Adipocyte (in vitro differentiated cells): ENCODE measurements at regions not wholly inside any gene's neighbourhood (a gene's known extent, or its start where the extent isn't known, plus 50 kb on each side); places are given as distances from the start of the nearest gene placed in this dataset.
"Not testable (repeated sequence)": the region's sequence is repeated elsewhere in the genome, so short reads cannot be mapped to it uniquely, and the experiment has no call there.

ENCODE experiments used
- DNase-seq: peaks from one replicate; pipeline ENCODE4 v3.0.0-alpha.2; 2015; ENCODE audit warnings: low read depth
- H3K27me3 ChIP-seq: replicated peaks from 2 replicates; pipeline ENCODE4 v1.7.0; 2013; ENCODE audit warnings: mild to moderate bottlenecking, low read length, moderate library complexity; ENCODE audit not compliant: control insufficient read depth, insufficient read depth
- H3K36me3 ChIP-seq: 2 replicates; pipeline ENCODE4 v1.7.0; 2013; ENCODE audit warnings: low read length, mild to moderate bottlenecking, moderate library complexity; ENCODE audit not compliant: control insufficient read depth, insufficient read depth, severe bottlenecking
- H3K4me1 ChIP-seq: 2 replicates; pipeline ENCODE4 v1.7.0; 2013; ENCODE audit warnings: mild to moderate bottlenecking, low read length, moderate library complexity; ENCODE audit not compliant: control insufficient read depth, insufficient read depth
- H3K4me3 ChIP-seq: 2 replicates; pipeline ENCODE4 v1.7.0; 2013; ENCODE audit warnings: mild to moderate bottlenecking, low read length, moderate library complexity
- H3K9ac ChIP-seq: 2 replicates; pipeline ENCODE4 v1.7.0; 2013; ENCODE audit warnings: mild to moderate bottlenecking, low read length, moderate library complexity
- H3K9me3 ChIP-seq: 2 replicates; pipeline ENCODE4 v1.7.0; 2013; ENCODE audit warnings: mild to moderate bottlenecking, low read length, moderate library complexity; ENCODE audit not compliant: control insufficient read depth

- no peaks in the 10 kb centered on the region for H3K36me3 ChIP-seq
- H3K9me3 ChIP-seq, result no peaks in the 10 kb centered on the region
- no peaks in the 10 kb centered on the region for H3K4me1 ChIP-seq
- H3K4me3 ChIP-seq, result no peak overlapping the region
- DNase-seq, result peak; percentile 72
- H3K9ac ChIP-seq, result no peak overlapping the region
- no peaks in the 10 kb centered on the region for H3K27me3 ChIP-seq
Measured at GRCh38 chr12:58009405-58010195, 68.2 kb downstream of the ATP23 start.

GRCh38 chr12:58011676-58012075 lies 70.3 kb downstream of the ATP23 start:
- DNase-seq, result no peak
- no peaks in the 10 kb centered on the region for H3K36me3 ChIP-seq
- no peak overlapping the region for H3K9ac ChIP-seq
- no peaks in the 10 kb centered on the region for H3K4me1 ChIP-seq
- no peaks in the 10 kb centered on the region for H3K27me3 ChIP-seq
- H3K9me3 ChIP-seq, result no peaks in the 10 kb centered on the region
- H3K4me3 ChIP-seq, result no peak overlapping the region

GRCh38 chr12:58022379-58023020 lies 81.1 kb downstream of the ATP23 start:
- not testable (repeated sequence) for H3K4me3 ChIP-seq, H3K9me3 ChIP-seq, H3K36me3 ChIP-seq, DNase-seq, H3K9ac ChIP-seq, H3K27me3 ChIP-seq, H3K4me1 ChIP-seq

- Histone ChIP-seq H3K4me3 (no peak overlapping the region), H3K36me3 (no peaks in the 10 kb centered on the region), H3K4me1 (peaks cover 7% of the 10 kb centered on the region), H3K27me3 (no peaks in the 10 kb centered on the region), H3K9ac (no peak overlapping the region), H3K9me3 (no peaks in the 10 kb centered on the region)
- DNase-seq, result no peak
Measured at GRCh38 chr12:58025431-58025830, 84.1 kb downstream of the ATP23 start.

- H3K4me3 ChIP-seq, result no peak overlapping the region
- no peaks in the 10 kb centered on the region for H3K9me3 ChIP-seq
- no peaks in the 10 kb centered on the region for H3K36me3 ChIP-seq
- H3K27me3 ChIP-seq, result no peaks in the 10 kb centered on the region
- H3K4me1 ChIP-seq, result peaks cover 10% of the 10 kb centered on the region
- peak; percentile 55 for DNase-seq
- H3K9ac ChIP-seq, result no peak overlapping the region
Measured at GRCh38 chr12:58026426-58026825, 85.1 kb downstream of the ATP23 start.

GRCh38 chr12:58026897-58027891 lies 85.8 kb downstream of the ATP23 start:
- Histone ChIP-seq H3K36me3 (no peaks in the 10 kb centered on the region), H3K4me1 (peaks cover 10% of the 10 kb centered on the region), H3K9ac (no peak overlapping the region), H3K4me3 (no peak overlapping the region), H3K27me3 (no peaks in the 10 kb centered on the region), H3K9me3 (no peaks in the 10 kb centered on the region)
- DNase-seq, result peak; percentile 83

- Histone ChIP-seq H3K9me3 (no peaks in the 10 kb centered on the region), H3K4me3 (no peak overlapping the region), H3K4me1 (peaks cover 10% of the 10 kb centered on the region), H3K9ac (no peak overlapping the region), H3K27me3 (no peaks in the 10 kb centered on the region), H3K36me3 (no peaks in the 10 kb centered on the region)
- DNase-seq, result no peak
Measured at GRCh38 chr12:58028294-58028693, 86.9 kb downstream of the ATP23 start.

GRCh38 chr12:58029260-58029659 lies 87.9 kb downstream of the ATP23 start:
- Histone ChIP-seq H3K27me3 (no peaks in the 10 kb centered on the region), H3K9ac (no peak overlapping the region), H3K4me1 (peaks cover 17% of the 10 kb centered on the region), H3K9me3 (no peaks in the 10 kb centered on the region), H3K36me3 (no peaks in the 10 kb centered on the region), H3K4me3 (no peak overlapping the region)
- no peak for DNase-seq

- H3K4me1 ChIP-seq, result peaks cover 23% of the 10 kb centered on the region
- H3K36me3 ChIP-seq, result no peaks in the 10 kb centered on the region
- DNase-seq, result peak; percentile 51
- H3K9me3 ChIP-seq, result peaks cover 7% of the 10 kb centered on the region
- no peak overlapping the region for H3K9ac ChIP-seq
- no peak overlapping the region for H3K4me3 ChIP-seq
- no peaks in the 10 kb centered on the region for H3K27me3 ChIP-seq
Measured at GRCh38 chr12:58030566-58031279, 89.4 kb downstream of the ATP23 start.

- H3K4me3 ChIP-seq, result no peak overlapping the region
- H3K9ac ChIP-seq, result no peak overlapping the region
- H3K36me3 ChIP-seq, result no peaks in the 10 kb centered on the region
- DNase-seq, result no peak
- H3K9me3 ChIP-seq, result peaks cover 13% of the 10 kb centered on the region
- H3K27me3 ChIP-seq, result no peaks in the 10 kb centered on the region
- peaks cover 20% of the 10 kb centered on the region for H3K4me1 ChIP-seq
Measured at GRCh38 chr12:58032156-58032555, 90.8 kb downstream of the ATP23 start.
